PC-3 (cell line): ENCODE measurements at regions not wholly inside any gene's neighbourhood (a gene's known extent, or its start where the extent isn't known, plus 50 kb on each side); places are given as distances from the start of the nearest gene placed in this dataset.

ENCODE experiments used
- ATAC-seq: fragments of 200-7000 bp; cut with Tn5 transposase; 2 replicates; pipeline ENCODE4 v1.9.1; 2020; ENCODE audit warnings: mild to moderate bottlenecking, moderate library complexity
- BruUV-seq: library from RNA; stranded (reverse); fragments of 400-500 nt; replicated peaks from 2 replicates; lab custom pipeline; 2021; lab: Mats Ljungman, UMichigan
- CTCF ChIA-PET: fragments of 300-600 bp; sonication (Branson Sonifier 250); formaldehyde crosslinking; loops from one replicate; lab custom pipeline; 2022; ENCODE audit warnings: antibody characterized with exemption; lab: Charles Lee
- POLR2A ChIA-PET: fragments of 300-600 bp; sonication (Branson Sonifier 250); formaldehyde crosslinking; loops from one replicate; lab custom pipeline; 2022; ENCODE audit warnings: antibody characterized with exemption; ENCODE audit not compliant: unreplicated experiment; lab: Charles Lee
- DNase-seq: peaks from one replicate; pipeline ENCODE4 v3.0.0-alpha.2; 2015
- H2AFZ ChIP-seq: fragments of 300-600 bp; sonication (generic); 2 replicates; pipeline ENCODE4 v1.6.0; 2016; ENCODE audit warnings: antibody characterized with exemption, low read length
- H3F3A ChIP-seq: fragments of 300-600 bp; sonication (generic); one replicate; pipeline ENCODE4 v1.6.0; 2017; ENCODE audit warnings: antibody characterized with exemption, low read length, control low read depth, mild to moderate bottlenecking; ENCODE audit not compliant: unreplicated experiment
- H3K27ac ChIP-seq: fragments of 300-600 bp; sonication (generic); 2 replicates; pipeline ENCODE4 v1.5.1; 2016; ENCODE audit warnings: mild to moderate bottlenecking, low read length
- H3K27me3 ChIP-seq: fragments of 300-600 bp; sonication (generic); 2 replicates; pipeline ENCODE4 v1.6.1; 2016; ENCODE audit warnings: low read length, mixed read lengths
- H3K36me3 ChIP-seq: fragments of 300-600 bp; sonication (generic); 2 replicates; pipeline ENCODE4 v1.6.1; 2016; ENCODE audit warnings: low read depth, mixed run types, low read length, mixed read lengths
- H3K4me1 ChIP-seq: fragments of 300-600 bp; sonication (generic); 2 replicates; pipeline ENCODE4 v1.5.1; 2016; ENCODE audit warnings: low read length; ENCODE audit not compliant: insufficient read depth
- H3K4me2 ChIP-seq: fragments of 300-600 bp; sonication (generic); 2 replicates; pipeline ENCODE4 v1.6.0; 2016; ENCODE audit warnings: low read length
- H3K4me3 ChIP-seq: fragments of 300-600 bp; sonication (generic); 2 replicates; pipeline ENCODE4 v1.5.1; 2016; ENCODE audit warnings: mild to moderate bottlenecking, low read length, mixed read lengths
- H3K79me2 ChIP-seq: fragments of 300-600 bp; sonication (generic); 2 replicates; pipeline ENCODE4 v1.6.1; 2017; ENCODE audit warnings: low read length, mixed read lengths
- H3K9ac ChIP-seq: fragments of 300-600 bp; sonication (generic); 2 replicates; pipeline ENCODE4 v1.6.0; 2016; ENCODE audit warnings: mild to moderate bottlenecking, low read length
- H3K9me2 ChIP-seq: fragments of 300-600 bp; sonication (generic); replicated peaks from 2 replicates; pipeline ENCODE4 v1.6.1; 2016; ENCODE audit warnings: mixed run types, low read length, mixed read lengths
- H3K9me3 ChIP-seq: fragments of 300-600 bp; sonication (generic); 2 replicates; pipeline ENCODE4 v1.6.1; 2016; ENCODE audit warnings: low read length, mixed read lengths
- H4K20me1 ChIP-seq: fragments of 300-600 bp; sonication (generic); 2 replicates; pipeline ENCODE4 v1.6.1; 2016; ENCODE audit warnings: low read length, mixed read lengths
- EZH2 ChIP-seq: fragments of 300-600 bp; sonication (generic); IDR thresholded peaks from one replicate; pipeline ENCODE4 v1.6.1; 2017; ENCODE audit warnings: antibody characterized with exemption, mild to moderate bottlenecking, low read length; ENCODE audit not compliant: unreplicated experiment
- EZH2phosphoT487 ChIP-seq: fragments of 300-600 bp; sonication (generic); IDR thresholded peaks from 2 replicates; pipeline ENCODE4 v1.6.1; 2018; ENCODE audit warnings: mild to moderate bottlenecking, antibody characterized with exemption, low read length, borderline replicate concordance
- intact Hi-C: fragments of 100-400 bp; cut with micrococcal nuclease; formaldehyde crosslinking; loops from 2 replicates; pipeline ENCODE4 v1.9.0; 2023
- TF ChIP-seq, protein P1 (sequence below): fragments of 300-600 bp; sonication (generic); conservative IDR thresholded peaks from 2 replicates; pipeline ENCODE4 v1.5.1; 2017; ENCODE audit warnings: antibody characterized with exemption, low read depth, mild to moderate bottlenecking, low read length

DNA sequence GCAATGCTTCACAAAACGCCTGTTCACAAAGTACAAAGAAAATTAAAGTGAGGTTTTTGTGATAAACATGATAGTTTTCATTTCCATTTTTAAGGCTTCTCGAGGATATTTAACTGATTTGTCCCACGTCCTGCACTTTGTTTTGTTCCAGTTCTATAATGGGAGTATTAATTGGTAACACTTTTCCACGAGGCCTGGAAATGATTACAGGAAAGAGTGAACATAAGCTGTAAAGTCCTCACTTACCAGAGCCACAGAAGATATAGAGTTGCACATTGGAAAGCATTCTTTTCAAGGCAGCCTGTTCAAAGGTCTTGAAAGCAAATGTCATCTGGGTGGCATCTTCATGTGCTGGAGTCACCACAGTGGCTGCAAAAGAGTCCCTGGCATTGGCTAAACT, 1236.6 kb downstream of the BCL11B start:
- no TSS peak for BruUV-seq
- Histone ChIP-seq H3K79me2 (no peaks in the 10 kb centered on the region), H3K9ac (no peak overlapping the region), H4K20me1 (no peaks in the 10 kb centered on the region), H3K27ac (no peak overlapping the region), H3K36me3 (no peaks in the 10 kb centered on the region), H3K9me3 (no peaks in the 10 kb centered on the region), H3K4me3 (no peak overlapping the region), H3K4me1 (no peaks in the 10 kb centered on the region), H3K4me2 (no peak overlapping the region), H3F3A (no peaks in the 10 kb centered on the region), H3K9me2 (no peaks in the 10 kb centered on the region), H2AFZ (no peak overlapping the region), H3K27me3 (no peaks in the 10 kb centered on the region)
- TF ChIP-seq EZH2 (no peak), EZH2phosphoT487 (no peak)
- TF ChIP-seq, protein P1, sequence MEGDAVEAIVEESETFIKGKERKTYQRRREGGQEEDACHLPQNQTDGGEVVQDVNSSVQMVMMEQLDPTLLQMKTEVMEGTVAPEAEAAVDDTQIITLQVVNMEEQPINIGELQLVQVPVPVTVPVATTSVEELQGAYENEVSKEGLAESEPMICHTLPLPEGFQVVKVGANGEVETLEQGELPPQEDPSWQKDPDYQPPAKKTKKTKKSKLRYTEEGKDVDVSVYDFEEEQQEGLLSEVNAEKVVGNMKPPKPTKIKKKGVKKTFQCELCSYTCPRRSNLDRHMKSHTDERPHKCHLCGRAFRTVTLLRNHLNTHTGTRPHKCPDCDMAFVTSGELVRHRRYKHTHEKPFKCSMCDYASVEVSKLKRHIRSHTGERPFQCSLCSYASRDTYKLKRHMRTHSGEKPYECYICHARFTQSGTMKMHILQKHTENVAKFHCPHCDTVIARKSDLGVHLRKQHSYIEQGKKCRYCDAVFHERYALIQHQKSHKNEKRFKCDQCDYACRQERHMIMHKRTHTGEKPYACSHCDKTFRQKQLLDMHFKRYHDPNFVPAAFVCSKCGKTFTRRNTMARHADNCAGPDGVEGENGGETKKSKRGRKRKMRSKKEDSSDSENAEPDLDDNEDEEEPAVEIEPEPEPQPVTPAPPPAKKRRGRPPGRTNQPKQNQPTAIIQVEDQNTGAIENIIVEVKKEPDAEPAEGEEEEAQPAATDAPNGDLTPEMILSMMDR: no peak
- CTCF ChIA-PET: no interaction called here
- intact Hi-C loops: no loop called here
- POLR2A ChIA-PET: no interaction called here
- no peak for DNase-seq
- no peak for ATAC-seq

DNA sequence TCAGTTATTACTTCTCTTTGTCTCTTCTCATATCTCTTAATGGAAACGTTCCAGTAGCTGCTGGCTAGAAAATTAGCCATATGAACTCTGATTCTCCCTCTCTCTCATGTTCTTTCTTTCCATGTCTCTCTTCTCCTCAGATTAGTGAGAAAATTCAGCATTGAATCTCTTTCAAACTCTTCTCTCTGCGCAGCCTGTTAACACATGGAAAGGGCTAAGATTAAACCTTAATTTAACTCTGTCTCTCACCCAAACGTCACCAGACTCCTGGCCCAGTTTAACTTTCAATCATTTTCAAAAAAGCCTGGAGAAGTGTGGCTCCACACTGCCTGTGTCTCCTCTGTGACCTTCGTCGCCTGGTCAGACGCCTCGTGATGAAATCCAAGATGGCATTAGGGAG, 1234.2 kb downstream of the BCL11B start:
- intact Hi-C loops: no loop called here
- H3K27me3 ChIP-seq: no peaks in the 10 kb centered on the region
- H3K9me3 ChIP-seq: no peaks in the 10 kb centered on the region

DNA sequence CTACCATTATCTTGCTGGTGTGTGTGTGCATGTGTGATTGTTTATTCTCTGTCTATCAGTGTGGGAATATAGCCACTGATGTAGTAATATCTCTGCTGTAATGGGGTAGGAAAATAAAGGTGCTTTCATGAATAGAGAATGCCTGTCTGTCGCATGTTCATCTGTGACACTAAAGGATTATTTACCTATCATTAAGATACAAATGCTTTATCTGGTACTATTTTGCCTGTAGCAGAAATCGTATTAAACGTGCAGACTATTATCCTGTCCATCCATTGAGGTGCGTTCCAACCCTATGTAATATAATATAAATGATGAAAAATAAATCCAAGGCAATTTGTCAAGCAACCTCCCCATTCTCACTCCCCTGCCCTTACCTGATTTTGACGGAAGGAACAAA, 1215.1 kb downstream of the BCL11B start:
- Histone ChIP-seq H3K36me3 (no peaks in the 10 kb centered on the region), H3K9me2 (no peaks in the 10 kb centered on the region), H3K9ac (no peak overlapping the region), H3K4me1 (no peaks in the 10 kb centered on the region), H3K27me3 (no peaks in the 10 kb centered on the region), H3F3A (no peaks in the 10 kb centered on the region), H4K20me1 (no peaks in the 10 kb centered on the region), H3K4me2 (no peak overlapping the region), H3K79me2 (no peaks in the 10 kb centered on the region), H3K9me3 (no peaks in the 10 kb centered on the region), H3K4me3 (no peak overlapping the region), H3K27ac (no peak overlapping the region), H2AFZ (no peak overlapping the region)
- BruUV-seq: no TSS peak
- POLR2A ChIA-PET: no interaction called here
- CTCF ChIA-PET: no interaction called here
- ATAC-seq (no peak), DNase-seq (no peak)
- intact Hi-C loops: no loop called here
- TF ChIP-seq EZH2phosphoT487 (no peak), EZH2 (no peak)
- TF ChIP-seq, protein P1: no peak

More for the DNA sequence above, 1234.2 kb downstream of the BCL11B start:
- no peaks in the 10 kb centered on the region for H4K20me1 ChIP-seq
- H3F3A ChIP-seq: no peaks in the 10 kb centered on the region
- H3K9ac ChIP-seq: no peak overlapping the region
- no peak overlapping the region for H3K4me2 ChIP-seq
- H3K4me1 ChIP-seq: no peaks in the 10 kb centered on the region
- H3K9me2 ChIP-seq: no peaks in the 10 kb centered on the region
- CTCF ChIA-PET: no interaction called here
- no peak for ATAC-seq
- H3K79me2 ChIP-seq: no peaks in the 10 kb centered on the region
- H3K36me3 ChIP-seq: no peaks in the 10 kb centered on the region
- no TSS peak for BruUV-seq
- DNase-seq: no peak
- no peak overlapping the region for H3K27ac ChIP-seq
- POLR2A ChIA-PET: no interaction called here
- H3K4me3 ChIP-seq: no peak overlapping the region
- H2AFZ ChIP-seq: no peak overlapping the region
- TF ChIP-seq EZH2 (no peak), EZH2phosphoT487 (no peak)
- TF ChIP-seq, protein P1: no peak
